IMR-90 (cell line): ENCODE measurements at regions not wholly inside any gene's neighbourhood (a gene's known extent, or its start where the extent isn't known, plus 50 kb on each side); places are given as distances from the start of the nearest gene placed in this dataset.

ENCODE experiments used
- ATAC-seq: fragments of 200-7000 bp; cut with Tn5 transposase; 2 replicates; pipeline ENCODE4 v1.9.1; 2020; ENCODE audit warnings: low read depth, mild to moderate bottlenecking, moderate library complexity
- BruUV-seq: library from RNA; stranded (reverse); fragments of 400-500 nt; replicated peaks from 2 replicates; lab custom pipeline; 2021; lab: Mats Ljungman, UMichigan
- CTCF ChIA-PET: fragments of 300-600 bp; formaldehyde crosslinking; extraction: SDS; loops from one replicate; lab custom pipeline; 2021; ENCODE audit warnings: antibody characterized with exemption; lab: Yijun Ruan, JAX
- POLR2A ChIA-PET: fragments of 300-600 bp; sonication (Branson Sonifier 250); formaldehyde crosslinking; loops from one replicate; lab custom pipeline; 2022; ENCODE audit warnings: antibody characterized with exemption; ENCODE audit not compliant: unreplicated experiment; lab: Charles Lee
- DNase-seq: peaks from one replicate; pipeline ENCODE4 v3.0.0; 2013
- H2AFZ ChIP-seq: replicated peaks from 2 replicates; pipeline ENCODE3; 2013; ENCODE audit warnings: low read length, mild to moderate bottlenecking; ENCODE audit not compliant: poor library complexity
- H2AK5ac ChIP-seq: 2 replicates; pipeline ENCODE4 v1.6.1; 2013; ENCODE audit warnings: low read depth, low read length, inconsistent platforms
- H2AK9ac ChIP-seq: replicated peaks from 2 replicates; pipeline ENCODE3; 2013; ENCODE audit warnings: mild to moderate bottlenecking, low read depth, low read length, moderate library complexity; ENCODE audit not compliant: poor library complexity
- H2BK120ac ChIP-seq: 2 replicates; pipeline ENCODE4 v1.6.1; 2013; ENCODE audit warnings: low read depth, low read length, inconsistent platforms
- H2BK15ac ChIP-seq: 3 replicates; pipeline ENCODE4 v1.6.1; 2013; ENCODE audit warnings: low read depth, low read length, inconsistent platforms
- H2BK20ac ChIP-seq: 2 replicates; pipeline ENCODE4 v1.6.1; 2013; ENCODE audit warnings: low read depth, mild to moderate bottlenecking, inconsistent platforms, low read length, moderate library complexity
- H2BK5ac ChIP-seq: 2 replicates; pipeline ENCODE4 v1.6.1; 2013; ENCODE audit warnings: mild to moderate bottlenecking, low read depth, low read length, inconsistent platforms; ENCODE audit not compliant: poor library complexity, severe bottlenecking
- H3K14ac ChIP-seq: replicated peaks from 2 replicates; pipeline ENCODE4 v1.6.1; 2013; ENCODE audit warnings: low read depth, low read length, inconsistent platforms
- H3K18ac ChIP-seq: 2 replicates; pipeline ENCODE4 v1.6.1; 2013; ENCODE audit warnings: low read depth, low read length, control low read depth
- H3K23ac ChIP-seq: 2 replicates; pipeline ENCODE4 v1.6.1; 2013; ENCODE audit warnings: low read depth, low read length, inconsistent platforms
- H3K27ac ChIP-seq: 2 replicates; pipeline ENCODE4 v1.5.1; 2013; ENCODE audit warnings: mild to moderate bottlenecking, control low read depth, low read length; ENCODE audit not compliant: insufficient read depth
- H3K27me3 ChIP-seq: 2 replicates; pipeline ENCODE4 v1.6.1; 2013; ENCODE audit warnings: low read length; ENCODE audit not compliant: control insufficient read depth, insufficient read depth
- H3K36me3 ChIP-seq: 2 replicates; pipeline ENCODE4 v1.6.1; 2013; ENCODE audit warnings: low read length, mixed read lengths; ENCODE audit not compliant: control insufficient read depth, insufficient read depth
- H3K4ac ChIP-seq: 2 replicates; pipeline ENCODE4 v1.6.1; 2013; ENCODE audit warnings: low read depth, low read length, inconsistent platforms
- H3K4me1 ChIP-seq: 2 replicates; pipeline ENCODE4 v1.6.1; 2013; ENCODE audit warnings: low read length, mixed read lengths; ENCODE audit not compliant: control insufficient read depth, insufficient read depth
- H3K4me2 ChIP-seq: 2 replicates; pipeline ENCODE4 v1.6.1; 2013; ENCODE audit warnings: low read depth, mild to moderate bottlenecking, control low read depth, low read length, moderate library complexity
- H3K4me3 ChIP-seq: 2 replicates; pipeline ENCODE4 v1.5.1; 2013; ENCODE audit warnings: low read depth, mild to moderate bottlenecking, control low read depth, low read length, moderate library complexity; ENCODE audit not compliant: insufficient read depth
- H3K56ac ChIP-seq: 2 replicates; pipeline ENCODE4 v1.6.1; 2013; ENCODE audit warnings: low read length, inconsistent platforms; ENCODE audit not compliant: insufficient read depth; ENCODE audit errors: extremely low read depth
- H3K79me1 ChIP-seq, 2 experiments: 2 replicates each; pipeline ENCODE4 v1.6.1; 2013; ENCODE audit warnings: low read length in 2 of 2, inconsistent platforms in 1 of 2, low read depth in 1 of 2
- H3K9ac ChIP-seq: 2 replicates; pipeline ENCODE4 v1.6.1; 2013; ENCODE audit warnings: low read depth, low read length, control low read depth
- H3K9me1 ChIP-seq: 2 replicates; pipeline ENCODE4 v1.6.1; 2013; ENCODE audit warnings: low read length, inconsistent platforms; ENCODE audit not compliant: insufficient read depth
- H3K9me3 ChIP-seq: 2 replicates; pipeline ENCODE4 v1.6.1; 2013; ENCODE audit warnings: low read length; ENCODE audit not compliant: control insufficient read depth, insufficient read depth
- H4K20me1 ChIP-seq: 2 replicates; pipeline ENCODE4 v1.6.1; 2013; ENCODE audit warnings: low read length, inconsistent platforms; ENCODE audit not compliant: insufficient read depth
- H4K5ac ChIP-seq: 2 replicates; pipeline ENCODE4 v1.6.1; 2013; ENCODE audit warnings: mild to moderate bottlenecking, low read depth, low read length, control low read depth
- H4K8ac ChIP-seq, 2 experiments: 2 replicates each; pipeline ENCODE4 v1.6.1; 2013; ENCODE audit warnings: low read depth in 2 of 2, low read length in 2 of 2, control low read depth in 1 of 2, inconsistent platforms in 1 of 2
- H4K91ac ChIP-seq: 2 replicates; pipeline ENCODE4 v1.6.1; 2013; ENCODE audit warnings: low read depth, low read length, inconsistent platforms; ENCODE audit not compliant: insufficient read depth
- BHLHE40 ChIP-seq: fragments of 150-350 bp; IDR thresholded peaks from 2 replicates; pipeline ENCODE4 v1.6.1; 2016; ENCODE audit warnings: mild to moderate bottlenecking, low read depth, low read length
- CEBPB ChIP-seq: IDR thresholded peaks from 2 replicates; pipeline ENCODE4 v1.6.1; 2012; ENCODE audit warnings: low read depth, low read length, improper control_type of control experiment
- CHD1 ChIP-seq: IDR thresholded peaks from 2 replicates; pipeline ENCODE4 v1.6.1; 2012; ENCODE audit warnings: low read depth, low read length, improper control_type of control experiment
- CTCF ChIP-seq: conservative IDR thresholded peaks from 2 replicates; pipeline ENCODE4 v1.5.1; 2012; ENCODE audit warnings: mild to moderate bottlenecking, low read depth, low read length, improper control_type of control experiment
- ELK1 ChIP-seq: fragments of 150-350 bp; IDR thresholded peaks from 2 replicates; pipeline ENCODE4 v1.6.1; 2016; ENCODE audit warnings: low read depth, mild to moderate bottlenecking, low read length, moderate library complexity, borderline replicate concordance
- FOS ChIP-seq: fragments of 150-350 bp; IDR thresholded peaks from 2 replicates; pipeline ENCODE4 v1.6.1; 2016; ENCODE audit warnings: low read depth, low read length
- MAFK ChIP-seq: IDR thresholded peaks from 2 replicates; pipeline ENCODE4 v1.6.1; 2012; ENCODE audit warnings: low read depth, low read length, improper control_type of control experiment
- MAZ ChIP-seq: IDR thresholded peaks from 2 replicates; pipeline ENCODE4 v1.6.1; 2012; ENCODE audit warnings: low read depth, mild to moderate bottlenecking, low read length, improper control_type of control experiment, moderate library complexity, borderline replicate concordance
- MXI1 ChIP-seq: IDR thresholded peaks from 2 replicates; pipeline ENCODE4 v1.6.1; 2012; ENCODE audit warnings: low read depth, mild to moderate bottlenecking, low read length, moderate library complexity, borderline replicate concordance
- NFE2L2 ChIP-seq: fragments of 150-350 bp; IDR thresholded peaks from 2 replicates; pipeline ENCODE4 v1.6.1; 2016; ENCODE audit warnings: low read depth, mild to moderate bottlenecking, low read length
- POLR2A ChIP-seq: IDR thresholded peaks from 2 replicates; pipeline ENCODE4 v1.6.1; 2012; ENCODE audit warnings: mild to moderate bottlenecking, low read depth, low read length
- RAD21 ChIP-seq: IDR thresholded peaks from 2 replicates; pipeline ENCODE4 v1.6.1; 2012; ENCODE audit warnings: low read length, improper control_type of control experiment
- RCOR1 ChIP-seq: IDR thresholded peaks from 2 replicates; pipeline ENCODE4 v1.6.1; 2012; ENCODE audit warnings: mild to moderate bottlenecking, low read length, improper control_type of control experiment; ENCODE audit not compliant: insufficient replicate concordance
- RFX5 ChIP-seq: IDR thresholded peaks from 2 replicates; pipeline ENCODE4 v1.8.0; 2012; ENCODE audit warnings: low read depth, mild to moderate bottlenecking, low read length, moderate library complexity
- SMC3 ChIP-seq: fragments of 150-350 bp; IDR thresholded peaks from 2 replicates; pipeline ENCODE4 v1.6.1; 2016; ENCODE audit warnings: low read depth, mild to moderate bottlenecking, antibody characterized with exemption, low read length, moderate library complexity
- USF2 ChIP-seq: fragments of 150-350 bp; IDR thresholded peaks from 2 replicates; pipeline ENCODE4 v1.6.1; 2017; ENCODE audit warnings: mild to moderate bottlenecking, antibody characterized with exemption, low read length, low read depth
- WGBS, 2 experiments: methylation state at CpG; one replicate each; pipeline versions ENCODE4 v1.1.5 to v1.1.7; 2013; ENCODE audit warnings: missing lambda C conversion rate in 2 of 2; ENCODE audit not compliant: insufficient read length in 1 of 2; ENCODE audit errors: extremely low coverage in 2 of 2; 5-methylcytosine and 5-hydroxymethylcytosine counted together
- dilution Hi-C: fragments of 300-500 bp; cut with HindIII; formaldehyde crosslinking; loops from one replicate; pipeline ENCODE4 v1.14.3; 2018; ENCODE audit warnings: low sequenced_read_pairs; ENCODE audit not compliant: unreplicated experiment
- in situ Hi-C: fragments of 300-500 bp; cut with MboI; formaldehyde crosslinking; loops from 3 replicates; pipeline ENCODE4 v1.14.3; 2019; ENCODE audit warnings: low sequenced_read_pairs, inconsistent platforms, mixed read lengths
- intact Hi-C: fragments of 100-400 bp; cut with micrococcal nuclease; formaldehyde crosslinking; loops from 2 replicates; pipeline ENCODE4 v1.10.0; 2022

GRCh38 chr2:11938196-11938595 is 191.8 kb downstream of the LPIN1 start:
- Histone ChIP-seq H3K27ac (peak overlapping the region; percentile 26; the same call in 1 of the 2 replicates), H4K8ac (no peak overlapping the region), H3K4me2 (no peak overlapping the region), H3K36me3 (no peaks in the 10 kb centered on the region), H2BK15ac (no peak overlapping the region), H2BK5ac (no peak overlapping the region), H3K27me3 (peaks cover 8% of the 10 kb centered on the region), H3K79me1 (no peaks in the 10 kb centered on the region), H3K18ac (no peak overlapping the region; the same call in 1 of the 2 replicates), H2AFZ (no peak overlapping the region), H2AK9ac (no peak overlapping the region), H3K9ac (no peak overlapping the region), H4K5ac (no peak overlapping the region), H3K23ac (no peak overlapping the region), H3K4ac (no peak overlapping the region), H2BK20ac (no peak overlapping the region), H4K91ac (no peak overlapping the region), H2BK120ac (no peak overlapping the region), H4K20me1 (no peaks in the 10 kb centered on the region), H2AK5ac (no peak overlapping the region), H3K4me3 (no peak overlapping the region), H3K9me1 (no peaks in the 10 kb centered on the region), H3K9me3 (no peaks in the 10 kb centered on the region), H3K56ac (no peak overlapping the region), H3K4me1 (no peaks in the 10 kb centered on the region), H3K14ac (no peak overlapping the region)
- intact Hi-C loops (no loop called here), in situ Hi-C loops (no loop called here), dilution Hi-C loops (no loop called here)
- no peak for TF ChIP-seq RAD21
- TF ChIP-seq CHD1, result no peak
- no peak for TF ChIP-seq CTCF
- no peak for TF ChIP-seq BHLHE40
- TF ChIP-seq POLR2A, result no peak
- TF ChIP-seq CEBPB, result no peak
- TF ChIP-seq ELK1, result no peak
- no peak for TF ChIP-seq FOS
- no peak for TF ChIP-seq USF2
- no peak for TF ChIP-seq RFX5
- TF ChIP-seq MXI1, result no peak
- TF ChIP-seq SMC3, result no peak
- no peak for TF ChIP-seq NFE2L2
- TF ChIP-seq MAFK, result no peak
- no peak for TF ChIP-seq MAZ
- TF ChIP-seq RCOR1, result no peak
- POLR2A ChIA-PET, result no interaction called here
- CTCF ChIA-PET, result no interaction called here
- no TSS peak for BruUV-seq
- 40% methylated on average over 2 of the region's 11 CpGs; no CpG with 5 or more reads in 1 of the 2 experiments for whole genome bisulfite sequencing, 2 experiments
- DNase-seq (peak; percentile 72), ATAC-seq (peak; percentile 70)
